Neural progenitor cell (in vitro differentiated cells): ENCODE measurements at regions not wholly inside any gene's neighbourhood (a gene's known extent, or its start where the extent isn't known, plus 50 kb on each side); places are given as distances from the start of the nearest gene placed in this dataset.

ENCODE experiments used
- EZH2 ChIP-seq: fragments of 200-600 bp; sonication (generic); IDR thresholded peaks from 2 replicates; pipeline ENCODE4 v1.6.1; 2017; ENCODE audit warnings: antibody characterized with exemption, mild to moderate bottlenecking, moderate library complexity
- TF ChIP-seq, protein P1 (sequence below): fragments of 200-600 bp; sonication (generic); IDR thresholded peaks from 2 replicates; pipeline ENCODE4 v1.5.1; 2017; ENCODE audit warnings: antibody characterized with exemption, mild to moderate bottlenecking

DNA sequence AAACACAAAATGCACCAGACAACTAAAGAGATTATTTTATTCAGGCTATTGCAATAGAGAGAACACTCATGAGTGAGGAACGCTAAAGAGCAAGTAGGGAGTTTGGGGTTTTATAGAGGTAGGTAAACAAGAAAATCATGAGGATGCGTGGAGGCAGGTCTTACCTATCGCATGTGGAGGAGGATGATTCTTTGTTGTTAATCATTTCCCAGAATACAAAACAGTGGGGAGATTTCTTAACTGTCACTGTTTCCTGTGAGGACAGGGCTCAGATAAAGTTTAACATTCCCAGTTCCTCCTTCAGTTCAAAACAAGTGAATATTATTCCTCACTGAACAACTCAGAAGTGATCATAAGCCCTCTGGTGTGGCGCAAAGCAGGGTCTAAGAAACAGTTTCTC lies 156.1 kb upstream of the MGAT5 start:
- TF ChIP-seq, protein P1, sequence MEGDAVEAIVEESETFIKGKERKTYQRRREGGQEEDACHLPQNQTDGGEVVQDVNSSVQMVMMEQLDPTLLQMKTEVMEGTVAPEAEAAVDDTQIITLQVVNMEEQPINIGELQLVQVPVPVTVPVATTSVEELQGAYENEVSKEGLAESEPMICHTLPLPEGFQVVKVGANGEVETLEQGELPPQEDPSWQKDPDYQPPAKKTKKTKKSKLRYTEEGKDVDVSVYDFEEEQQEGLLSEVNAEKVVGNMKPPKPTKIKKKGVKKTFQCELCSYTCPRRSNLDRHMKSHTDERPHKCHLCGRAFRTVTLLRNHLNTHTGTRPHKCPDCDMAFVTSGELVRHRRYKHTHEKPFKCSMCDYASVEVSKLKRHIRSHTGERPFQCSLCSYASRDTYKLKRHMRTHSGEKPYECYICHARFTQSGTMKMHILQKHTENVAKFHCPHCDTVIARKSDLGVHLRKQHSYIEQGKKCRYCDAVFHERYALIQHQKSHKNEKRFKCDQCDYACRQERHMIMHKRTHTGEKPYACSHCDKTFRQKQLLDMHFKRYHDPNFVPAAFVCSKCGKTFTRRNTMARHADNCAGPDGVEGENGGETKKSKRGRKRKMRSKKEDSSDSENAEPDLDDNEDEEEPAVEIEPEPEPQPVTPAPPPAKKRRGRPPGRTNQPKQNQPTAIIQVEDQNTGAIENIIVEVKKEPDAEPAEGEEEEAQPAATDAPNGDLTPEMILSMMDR = no peak
- TF ChIP-seq EZH2 = no peak
